ENCODE measurements at regions not wholly inside any gene's neighbourhood (a gene's known extent, or its start where the extent isn't known, plus 50 kb on each side); places are given as distances from the start of the nearest gene placed in this dataset. TPM values are rescaled to one million over a fixed set of nuclear protein-coding genes. Genes with fewer than 3 reads are reported as not detected.

GRCh38 chr21:38875694-38876492, 70.2 kb downstream of the ETS2 start:
- no peak; the same call in 1 of the 2 replicates for ATAC-seq (ENCODE audit: low read depth)
- ChIA-PET CTCF (no interaction called here), POLR2A (ENCODE audit: unreplicated experiment) (no interaction called here)
- Histone ChIP-seq H2BK5ac (ENCODE audit: low read depth, low read length, poor library complexity, severe bottlenecking) (no peak overlapping the region), H3K9me3 (ENCODE audit: control insufficient read depth, insufficient read depth, low read length) (peaks cover 4% of the 10 kb centered on the region), H2AK5ac (ENCODE audit: low read depth, low read length) (peak overlapping the region; percentile 58; the same call in 1 of the 2 replicates), H2AFZ (replicated peaks; ENCODE audit: low read length, poor library complexity) (no peak overlapping the region), H3K79me1 (ENCODE audit: low read depth in 1 of 2, low read length in 2 of 2) (no peaks in the 10 kb centered on the region), H3K18ac (ENCODE audit: low read depth, low read length) (no peak overlapping the region), H4K8ac (ENCODE audit: low read depth in 2 of 2, low read length in 2 of 2) (0 out of 4 replicates have a peak overlapping the region, but pooled peaks of 1 of the 2 experiments have one; percentile 44), H3K23ac (ENCODE audit: low read depth, low read length) (no peak overlapping the region), H2AK9ac (replicated peaks; ENCODE audit: low read depth, low read length, poor library complexity) (no peak overlapping the region), H3K4me2 (ENCODE audit: low read depth, low read length) (no peak overlapping the region), H3K36me3 (ENCODE audit: control insufficient read depth, insufficient read depth, low read length) (no peaks in the 10 kb centered on the region), H4K91ac (ENCODE audit: insufficient read depth, low read depth, low read length) (no peak overlapping the region), H3K4me3 (ENCODE audit: insufficient read depth, low read depth, low read length) (no peak overlapping the region), H3K4ac (ENCODE audit: low read depth, low read length) (0 out of 2 replicates have a peak overlapping the region, but pooled peaks have one; percentile 22), H3K9me1 (ENCODE audit: insufficient read depth, low read length) (no peaks in the 10 kb centered on the region), H4K5ac (ENCODE audit: low read depth, low read length) (no peak overlapping the region), H3K56ac (ENCODE audit: extremely low read depth, insufficient read depth, low read length) (no peak overlapping the region), H2BK15ac (ENCODE audit: low read depth, low read length) (no peak overlapping the region), H3K27ac (ENCODE audit: insufficient read depth, low read length) (no peak overlapping the region), H2BK20ac (ENCODE audit: low read depth, low read length) (no peak overlapping the region), H3K27me3 (ENCODE audit: control insufficient read depth, insufficient read depth, low read length) (no peaks in the 10 kb centered on the region), H4K20me1 (ENCODE audit: insufficient read depth, low read length) (no peaks in the 10 kb centered on the region), H2BK120ac (ENCODE audit: low read depth, low read length) (no peak overlapping the region), H3K9ac (ENCODE audit: low read depth, low read length) (no peak overlapping the region), H3K4me1 (ENCODE audit: control insufficient read depth, insufficient read depth, low read length) (0 out of 2 replicates have a peak, but pooled peaks cover 1% of the 10 kb centered on the region), H3K14ac (replicated peaks; ENCODE audit: low read depth, low read length) (no peak overlapping the region)
- intact Hi-C loops (cut with micrococcal nuclease) (no loop called here), dilution Hi-C loops (cut with HindIII; ENCODE audit: low sequenced_read_pairs, unreplicated experiment) (no loop called here), in situ Hi-C loops (cut with MboI; ENCODE audit: low sequenced_read_pairs) (no loop called here)
- DNase-seq: peak; percentile 57
- TF ChIP-seq CEBPB (IDR thresholded peaks at IDR 0.05; ENCODE audit: low read depth, low read length): peak; percentile 85
- TF ChIP-seq POLR2A (IDR thresholded peaks at IDR 0.05; ENCODE audit: low read depth, low read length): no peak
- TF ChIP-seq CHD1 (IDR thresholded peaks at IDR 0.05; ENCODE audit: low read depth, low read length): no peak
- TF ChIP-seq SMC3 (IDR thresholded peaks at IDR 0.05; ENCODE audit: low read depth, low read length): no peak
- no TSS peak for BruUV-seq (replicated peaks)
- no CpG with 5 or more reads among the region's 10 CpGs for WGBS, 2 experiments (ENCODE audit: extremely low coverage in 2 of 2, insufficient read length in 1 of 2)

Small RNA genes in the stretch of these regions (microRNA-seq; reads per million reads assigned to microRNA genes)
- gene RF00091 (ENCODE audit: insufficient read depth, insufficient read length): not detected

Small RNA genes in the stretch of these regions (small RNA-seq; reads per million reads assigned to genes)
- gene RF00091: 0 to 0.08 (median 0) reads per million in 5 experiments
